Neural progenitor cell (in vitro differentiated cells): ENCODE measurements at regions not wholly inside any gene's neighbourhood (a gene's known extent, or its start where the extent isn't known, plus 50 kb on each side); places are given as distances from the start of the nearest gene placed in this dataset.

Experiments used
- DNase-seq: peaks from one replicate; pipeline ENCODE4 v3.0.0-alpha.2; 2016; ENCODE audit warnings: low spot score
- H2AFZ ChIP-seq: fragments of 200-600 bp; sonication (generic); replicated peaks from 2 replicates; pipeline ENCODE4 v1.6.1; 2016; ENCODE audit warnings: antibody characterized with exemption
- H3F3A ChIP-seq: fragments of 200-600 bp; sonication (generic); 2 replicates; pipeline ENCODE4 v1.6.1; 2016; ENCODE audit warnings: antibody characterized with exemption, low read depth
- H3K27ac ChIP-seq: fragments of 200-600 bp; sonication (generic); 2 replicates; pipeline ENCODE4 v1.5.1; 2016; ENCODE audit warnings: mild to moderate bottlenecking
- H3K27me3 ChIP-seq: fragments of 200-600 bp; sonication (generic); 2 replicates; pipeline ENCODE4 v1.6.1; 2016; ENCODE audit warnings: mild to moderate bottlenecking, moderate library complexity
- H3K36me3 ChIP-seq: fragments of 200-600 bp; sonication (generic); 2 replicates; pipeline ENCODE4 v1.5.1; 2016
- H3K4me1 ChIP-seq: fragments of 200-600 bp; sonication (generic); 2 replicates; pipeline ENCODE4 v1.6.1; 2016; ENCODE audit warnings: mixed run types
- H3K4me2 ChIP-seq: fragments of 200-600 bp; sonication (generic); 2 replicates; pipeline ENCODE4 v1.6.1; 2016
- H3K4me3 ChIP-seq: fragments of 200-600 bp; sonication (generic); 2 replicates; pipeline ENCODE4 v1.5.1; 2016
- H3K79me2 ChIP-seq: fragments of 200-600 bp; sonication (generic); 2 replicates; pipeline ENCODE4 v1.6.1; 2016; ENCODE audit warnings: low read depth
- H3K9ac ChIP-seq: fragments of 200-600 bp; sonication (generic); 2 replicates; pipeline ENCODE4 v1.6.1; 2016
- H3K9me3 ChIP-seq: fragments of 200-600 bp; sonication (generic); 2 replicates; pipeline ENCODE4 v1.5.1; 2016; ENCODE audit warnings: low read depth
- H4K20me1 ChIP-seq: fragments of 200-600 bp; sonication (generic); 2 replicates; pipeline ENCODE4 v1.6.1; 2016; ENCODE audit warnings: low read depth
- H3K27ac Mint-ChIP-seq: 3 replicates; pipeline ENCODE4 v1.8.0; 2021; ENCODE audit warnings: mixed read lengths
- H3K27me3 Mint-ChIP-seq: 2 replicates; pipeline ENCODE4 v1.8.0; 2022; ENCODE audit warnings: low read depth, mild to moderate bottlenecking, inconsistent platforms, moderate library complexity, mixed read lengths; ENCODE audit not compliant: insufficient read depth
- H3K36me3 Mint-ChIP-seq: 3 replicates; pipeline ENCODE4 v1.8.0; 2021; ENCODE audit warnings: mixed read lengths
- H3K4me1 Mint-ChIP-seq: 3 replicates; pipeline ENCODE4 v1.8.0; 2021; ENCODE audit warnings: mixed read lengths
- H3K4me3 Mint-ChIP-seq: 3 replicates; pipeline ENCODE4 v1.8.0; 2021; ENCODE audit warnings: mild to moderate bottlenecking, moderate library complexity, mixed read lengths
- H3K9me3 Mint-ChIP-seq: 3 replicates; pipeline ENCODE4 v1.8.0; 2020; ENCODE audit warnings: mixed read lengths
- EZH2 ChIP-seq: fragments of 200-600 bp; sonication (generic); IDR thresholded peaks from 2 replicates; pipeline ENCODE4 v1.6.1; 2017; ENCODE audit warnings: antibody characterized with exemption, mild to moderate bottlenecking, moderate library complexity
- EZH2phosphoT487 ChIP-seq: fragments of 200-600 bp; sonication (generic); IDR thresholded peaks from 2 replicates; pipeline ENCODE4 v1.6.1; 2017; ENCODE audit warnings: antibody characterized with exemption
- TF ChIP-seq, protein P1 (sequence below): fragments of 200-600 bp; sonication (generic); IDR thresholded peaks from 2 replicates; pipeline ENCODE4 v1.5.1; 2017; ENCODE audit warnings: antibody characterized with exemption, mild to moderate bottlenecking

- Histone ChIP-seq H4K20me1 (no peaks in the 10 kb centered on the region), H3K79me2 (no peaks in the 10 kb centered on the region), H3K4me3 (no peak overlapping the region), H2AFZ (no peak overlapping the region), H3F3A (no peaks in the 10 kb centered on the region), H3K9ac (no peak overlapping the region), H3K27me3 (no peaks in the 10 kb centered on the region), H3K36me3 (no peaks in the 10 kb centered on the region), H3K9me3 (no peaks in the 10 kb centered on the region), H3K27ac (no peak overlapping the region), H3K4me1 (no peaks in the 10 kb centered on the region), H3K4me2 (no peak overlapping the region)
- Mint-ChIP-seq H3K27ac (no peak overlapping the region), H3K4me3 (no peak overlapping the region), H3K4me1 (no peaks in the 10 kb centered on the region), H3K9me3 (peaks cover 11% of the 10 kb centered on the region), H3K27me3 (no peaks in the 10 kb centered on the region), H3K36me3 (no peaks in the 10 kb centered on the region)
- no peak for DNase-seq
- no peak for TF ChIP-seq EZH2phosphoT487
- TF ChIP-seq, protein P1, sequence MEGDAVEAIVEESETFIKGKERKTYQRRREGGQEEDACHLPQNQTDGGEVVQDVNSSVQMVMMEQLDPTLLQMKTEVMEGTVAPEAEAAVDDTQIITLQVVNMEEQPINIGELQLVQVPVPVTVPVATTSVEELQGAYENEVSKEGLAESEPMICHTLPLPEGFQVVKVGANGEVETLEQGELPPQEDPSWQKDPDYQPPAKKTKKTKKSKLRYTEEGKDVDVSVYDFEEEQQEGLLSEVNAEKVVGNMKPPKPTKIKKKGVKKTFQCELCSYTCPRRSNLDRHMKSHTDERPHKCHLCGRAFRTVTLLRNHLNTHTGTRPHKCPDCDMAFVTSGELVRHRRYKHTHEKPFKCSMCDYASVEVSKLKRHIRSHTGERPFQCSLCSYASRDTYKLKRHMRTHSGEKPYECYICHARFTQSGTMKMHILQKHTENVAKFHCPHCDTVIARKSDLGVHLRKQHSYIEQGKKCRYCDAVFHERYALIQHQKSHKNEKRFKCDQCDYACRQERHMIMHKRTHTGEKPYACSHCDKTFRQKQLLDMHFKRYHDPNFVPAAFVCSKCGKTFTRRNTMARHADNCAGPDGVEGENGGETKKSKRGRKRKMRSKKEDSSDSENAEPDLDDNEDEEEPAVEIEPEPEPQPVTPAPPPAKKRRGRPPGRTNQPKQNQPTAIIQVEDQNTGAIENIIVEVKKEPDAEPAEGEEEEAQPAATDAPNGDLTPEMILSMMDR = no peak
- no peak for TF ChIP-seq EZH2
Measured at GRCh38 chr6:92201618-92202017, 1217.7 kb downstream of the EPHA7 start.

DNA sequence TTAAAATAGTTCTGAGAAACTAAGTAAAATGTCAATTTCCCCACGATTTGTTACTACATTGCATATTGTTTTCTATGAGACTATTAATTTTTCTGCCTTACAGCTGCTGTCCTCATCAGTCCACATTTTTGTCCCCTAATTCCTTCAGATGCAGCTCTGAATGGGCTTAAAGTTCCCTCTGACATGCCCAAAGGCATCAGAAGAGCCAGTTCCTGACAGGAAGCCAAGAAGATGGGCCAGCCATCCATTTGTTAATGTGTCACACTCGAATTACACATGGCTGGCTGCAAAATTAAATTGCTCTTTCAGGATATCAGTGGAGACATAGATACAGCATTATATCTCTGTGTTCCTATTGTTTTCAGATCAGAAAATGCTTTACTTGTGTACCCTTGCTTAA, 1223.0 kb downstream of the EPHA7 start:
- Histone ChIP-seq H3K4me2 (no peak overlapping the region), H3K27ac (no peak overlapping the region), H3K27me3 (no peaks in the 10 kb centered on the region), H4K20me1 (no peaks in the 10 kb centered on the region), H3K4me3 (no peak overlapping the region), H2AFZ (no peak overlapping the region), H3K9me3 (no peaks in the 10 kb centered on the region), H3K4me1 (no peaks in the 10 kb centered on the region), H3K36me3 (no peaks in the 10 kb centered on the region), H3K9ac (no peak overlapping the region), H3F3A (no peaks in the 10 kb centered on the region), H3K79me2 (no peaks in the 10 kb centered on the region)
- Mint-ChIP-seq H3K36me3 (no peaks in the 10 kb centered on the region), H3K4me1 (peaks cover 3% of the 10 kb centered on the region), H3K27me3 (peaks cover 2% of the 10 kb centered on the region), H3K4me3 (no peak overlapping the region), H3K27ac (no peak overlapping the region), H3K9me3 (peaks cover 5% of the 10 kb centered on the region)
- no peak for DNase-seq
- TF ChIP-seq EZH2 (no peak), EZH2phosphoT487 (no peak)
- TF ChIP-seq, protein P1 = no peak

DNA sequence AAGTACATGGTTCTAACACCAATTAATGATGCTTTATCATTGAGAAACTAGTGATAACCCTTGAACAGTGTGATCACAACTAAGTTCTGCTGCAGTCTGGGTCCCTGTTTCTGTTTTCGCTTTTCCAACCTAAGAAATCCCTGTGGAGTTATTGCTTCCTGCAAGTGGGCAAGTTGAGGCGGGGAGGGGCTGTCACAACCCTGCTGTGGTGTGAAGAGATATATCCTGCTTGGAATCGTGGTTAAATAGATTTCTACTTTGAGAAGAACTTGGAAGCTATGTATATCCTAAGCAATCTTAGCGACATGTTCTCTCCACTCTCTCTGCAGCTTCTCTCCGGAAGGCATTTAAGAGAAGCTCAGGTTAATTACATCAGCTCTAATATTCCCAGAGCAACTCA, 1223.6 kb downstream of the EPHA7 start:
- no peak overlapping the region for H3K27ac ChIP-seq
- H3K36me3 ChIP-seq = no peaks in the 10 kb centered on the region
- no peak overlapping the region for H3K4me3 ChIP-seq
- H3F3A ChIP-seq = no peaks in the 10 kb centered on the region
- Mint-ChIP-seq H3K27ac (no peak overlapping the region), H3K9me3 (peaks cover 5% of the 10 kb centered on the region), H3K27me3 (peaks cover 2% of the 10 kb centered on the region), H3K4me3 (no peak overlapping the region), H3K36me3 (no peaks in the 10 kb centered on the region), H3K4me1 (peaks cover 3% of the 10 kb centered on the region)
- no peak for DNase-seq
- no peaks in the 10 kb centered on the region for H3K27me3 ChIP-seq
- H3K4me1 ChIP-seq = no peaks in the 10 kb centered on the region
- H3K9me3 ChIP-seq = no peaks in the 10 kb centered on the region
- H2AFZ ChIP-seq = no peak overlapping the region
- no peaks in the 10 kb centered on the region for H4K20me1 ChIP-seq
- TF ChIP-seq EZH2phosphoT487 (no peak), EZH2 (no peak)
- TF ChIP-seq, protein P1 = no peak
- no peak overlapping the region for H3K9ac ChIP-seq
- no peak overlapping the region for H3K4me2 ChIP-seq
- H3K79me2 ChIP-seq = no peaks in the 10 kb centered on the region
